GM19468 (cell line): ENCODE measurements at regions not wholly inside any gene's neighbourhood (a gene's known extent, or its start where the extent isn't known, plus 50 kb on each side); places are given as distances from the start of the nearest gene placed in this dataset.

Experiments
- ATAC-seq: cut with Tn5 transposase; IDR thresholded peaks from one replicate; pipeline ENCODE4 v1.9.1; 2021; ENCODE audit warnings: mild to moderate bottlenecking, moderate library complexity, moderate number of reproducible peaks; ENCODE audit not compliant: unreplicated experiment; ENCODE audit errors: extremely low read depth

DNA sequence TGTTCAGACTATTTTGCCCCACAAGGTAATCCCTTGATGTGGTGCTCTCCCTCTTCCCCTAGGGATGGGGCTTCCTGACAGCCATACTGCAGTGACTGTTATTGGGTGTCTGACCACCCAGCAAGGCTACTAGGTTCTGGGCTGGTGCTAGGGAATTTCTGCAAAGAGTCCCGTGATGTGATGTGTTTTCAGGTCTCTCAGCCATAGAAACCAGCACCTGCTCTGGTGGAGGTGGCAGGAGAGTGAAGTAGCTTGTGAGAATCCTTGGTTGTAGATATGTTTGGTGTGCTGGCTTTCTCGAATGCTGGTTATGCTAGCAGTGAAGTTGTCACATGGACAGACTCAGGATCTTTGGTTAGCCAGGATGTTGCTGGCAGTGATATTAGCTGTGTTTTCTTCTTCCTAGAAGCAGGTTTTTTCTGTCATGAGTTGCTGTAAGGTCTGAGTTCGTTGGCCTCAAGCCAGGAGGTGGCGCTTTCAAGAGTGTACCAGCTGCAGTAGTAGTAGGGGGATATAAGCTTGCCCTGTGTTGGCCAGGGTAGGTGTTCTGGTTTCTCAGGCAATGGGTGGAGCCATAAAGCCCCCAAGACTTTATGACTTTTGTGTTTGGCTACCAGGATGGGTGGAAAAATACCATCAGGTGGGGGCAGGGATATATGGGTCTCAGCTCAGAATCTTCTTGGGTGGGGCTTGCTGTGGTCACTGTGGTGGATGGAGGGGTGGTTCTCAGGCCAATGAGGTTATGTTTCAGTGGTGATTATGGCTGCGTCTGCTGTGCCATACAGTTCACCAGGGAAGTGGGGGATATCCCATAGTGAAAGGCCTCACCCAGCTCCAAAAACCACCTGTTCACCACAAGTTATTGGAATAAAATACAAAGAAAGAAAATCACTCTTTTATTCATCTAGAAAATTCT lies 1112.3 kb downstream of the KCNT2 start:
- no peak for ATAC-seq

DNA sequence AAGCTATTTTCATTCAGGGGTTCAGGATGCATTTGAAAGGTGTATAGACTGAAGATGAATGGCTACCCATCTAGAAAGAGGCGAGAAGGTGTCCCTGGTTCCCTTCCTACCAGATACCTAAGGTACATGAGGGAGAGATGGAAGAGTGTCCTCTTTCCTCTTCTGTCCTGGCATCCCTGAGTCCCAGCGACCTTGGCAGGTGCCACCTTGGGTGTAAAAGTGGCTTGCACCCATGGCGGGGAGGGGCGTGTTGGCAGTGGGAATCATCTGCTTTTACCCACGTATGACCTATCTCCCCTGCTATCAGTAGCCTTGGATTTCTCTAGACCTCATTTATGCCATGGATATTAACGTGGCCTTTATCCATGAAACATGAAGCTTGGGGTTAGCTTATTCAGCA lies 1126.1 kb downstream of the KCNT2 start:
- no peak for ATAC-seq

DNA sequence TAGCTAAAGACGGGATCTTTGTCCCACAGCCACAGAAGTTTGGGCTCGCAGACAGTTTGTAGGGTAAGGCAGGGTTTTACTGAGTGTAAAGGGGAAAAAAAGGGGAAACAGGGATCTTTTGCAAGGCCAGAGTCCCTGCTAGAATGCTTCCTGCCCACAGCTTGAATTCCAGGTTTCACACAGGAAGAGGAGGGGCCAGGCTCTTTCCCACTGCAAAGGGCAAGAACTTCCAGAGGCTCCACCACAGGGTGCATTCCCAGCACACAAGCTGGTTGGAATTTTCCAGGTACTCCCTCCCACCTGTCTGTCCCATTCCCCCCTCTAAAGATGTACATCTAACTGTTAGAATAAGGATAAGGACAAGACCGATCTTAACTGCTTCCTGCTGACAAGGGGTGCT lies 1126.9 kb downstream of the KCNT2 start:
- ATAC-seq = no peak

DNA sequence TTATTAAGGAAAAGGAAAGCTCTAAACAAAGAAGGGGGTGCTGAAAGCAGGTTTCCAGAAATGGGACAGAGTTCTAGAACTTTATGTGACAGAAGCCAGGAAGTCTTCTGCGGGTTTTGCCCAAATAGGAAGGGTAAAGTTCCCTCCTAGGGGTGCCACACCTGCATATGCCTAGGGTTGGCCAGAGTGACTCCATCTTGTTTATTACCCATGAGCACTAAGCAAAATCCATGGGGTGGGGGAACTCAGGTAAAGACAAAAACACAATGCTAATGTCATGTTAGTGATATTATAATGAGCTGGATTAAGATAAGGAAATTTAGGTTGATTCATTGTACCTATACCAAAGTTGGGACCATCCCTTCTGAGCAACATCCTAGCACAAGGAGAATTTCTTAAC lies 1132.7 kb downstream of the KCNT2 start:
- ATAC-seq = no peak

DNA sequence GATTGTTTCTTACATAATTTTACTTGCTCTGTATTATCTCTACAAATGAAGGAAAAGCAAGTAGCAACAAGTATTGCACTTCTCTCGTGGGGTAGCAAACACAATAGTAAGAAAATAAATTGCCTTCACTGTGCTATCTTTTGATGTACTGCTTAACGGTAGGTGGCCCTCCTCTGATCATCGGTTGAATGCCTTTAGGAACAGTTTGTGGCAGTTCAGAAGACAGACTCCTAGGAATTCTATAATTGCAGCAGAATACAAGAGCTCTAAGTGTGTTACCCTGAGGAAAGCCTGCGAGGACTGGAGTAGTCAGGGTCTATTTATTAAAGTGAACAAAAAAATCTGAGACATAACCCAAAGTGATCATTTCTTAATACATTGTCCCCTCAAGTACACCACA lies 1135.9 kb downstream of the KCNT2 start:
- no peak for ATAC-seq

DNA sequence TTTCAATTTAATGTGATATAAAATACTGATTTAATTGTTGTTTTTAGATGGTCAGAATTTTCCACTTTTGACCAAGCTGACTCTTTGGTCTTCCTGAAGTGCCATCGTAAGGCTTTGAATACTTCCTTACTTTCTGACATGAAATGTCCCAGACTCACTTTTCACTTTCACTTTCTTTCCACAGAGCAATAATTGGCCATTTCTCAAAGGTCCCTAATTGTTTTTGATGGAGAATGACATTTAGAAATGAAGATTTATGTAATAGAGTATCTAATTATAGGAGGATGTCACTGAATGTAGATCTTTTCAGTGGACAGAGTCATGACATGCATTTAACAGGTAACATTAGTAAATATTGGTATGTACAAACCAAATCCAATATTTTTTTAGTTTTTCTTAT lies 1141.6 kb downstream of the KCNT2 start:
- ATAC-seq = no peak

DNA sequence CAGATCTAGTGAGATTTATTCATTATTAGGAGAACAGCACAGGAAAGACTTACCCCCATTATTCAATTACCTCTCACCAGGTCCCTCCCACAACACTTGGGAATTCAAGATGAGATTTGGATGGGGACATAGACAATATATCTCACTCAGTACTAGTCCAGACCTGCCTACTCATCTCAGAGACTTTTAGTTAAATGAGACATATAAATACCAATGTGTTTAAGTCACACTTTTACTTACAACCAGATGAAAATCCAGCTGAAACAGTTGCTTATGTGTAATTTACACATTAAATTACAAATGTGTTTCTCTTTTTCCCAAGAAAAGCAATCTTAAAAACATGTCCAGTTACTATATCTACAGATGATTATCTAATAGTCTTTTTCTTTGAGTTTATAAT lies 1145.6 kb downstream of the KCNT2 start:
- ATAC-seq = no peak

DNA sequence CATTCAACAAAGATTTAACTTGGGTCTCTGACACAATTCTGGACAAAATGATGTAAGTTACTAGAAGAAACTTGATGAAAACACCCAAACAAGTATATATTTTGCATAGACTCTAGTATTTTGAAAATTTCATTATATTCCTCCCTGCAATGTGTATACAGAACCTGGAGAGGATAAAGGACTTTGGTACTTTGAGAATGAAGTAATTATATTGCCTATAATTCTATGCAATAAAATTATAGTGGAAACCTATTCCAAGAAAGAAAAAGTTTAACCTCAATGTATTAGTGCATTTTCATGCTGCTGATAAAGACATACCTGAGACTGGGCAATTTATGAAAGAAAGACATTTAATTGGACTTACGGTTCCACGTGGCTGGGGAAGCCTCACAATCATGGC lies 1146.1 kb downstream of the KCNT2 start:
- ATAC-seq = no peak

DNA sequence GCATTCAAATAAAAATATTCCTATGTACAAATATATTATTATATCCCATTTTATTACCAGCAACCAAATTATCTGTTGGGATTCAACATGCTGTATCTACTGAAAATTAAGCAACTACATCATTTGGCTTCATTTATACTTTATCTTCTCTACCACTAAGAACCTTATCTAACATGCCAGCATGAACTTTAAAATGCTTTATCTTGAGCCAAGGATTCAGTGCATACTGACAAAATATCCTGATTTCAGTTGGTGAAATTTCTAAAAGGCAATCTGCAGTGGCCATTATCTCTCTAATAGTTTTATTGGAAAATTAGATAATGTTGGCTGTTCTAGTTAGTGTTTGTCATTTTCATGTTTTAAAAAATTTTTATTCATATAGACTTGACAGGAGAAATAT lies 1149.9 kb downstream of the KCNT2 start:
- no peak for ATAC-seq

DNA sequence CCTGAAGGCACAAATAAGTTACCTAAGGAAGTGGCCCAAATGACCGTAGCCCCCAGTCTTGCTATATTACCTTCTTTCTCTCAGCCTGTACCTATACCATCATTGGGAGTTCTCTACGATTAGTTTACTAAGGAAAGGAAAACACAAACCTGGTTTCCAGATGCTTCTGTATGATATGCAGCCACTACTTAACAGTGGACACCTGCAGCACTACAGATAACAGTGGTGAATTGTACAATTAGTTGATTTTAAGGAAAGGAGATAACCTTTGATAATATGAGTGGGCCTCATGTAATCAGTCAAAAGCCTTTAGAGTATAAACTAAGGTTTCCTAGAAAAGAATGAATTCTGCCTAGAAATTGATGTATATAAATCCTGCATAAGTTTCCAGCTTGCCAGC lies 1157.4 kb downstream of the KCNT2 start:
- no peak for ATAC-seq

DNA sequence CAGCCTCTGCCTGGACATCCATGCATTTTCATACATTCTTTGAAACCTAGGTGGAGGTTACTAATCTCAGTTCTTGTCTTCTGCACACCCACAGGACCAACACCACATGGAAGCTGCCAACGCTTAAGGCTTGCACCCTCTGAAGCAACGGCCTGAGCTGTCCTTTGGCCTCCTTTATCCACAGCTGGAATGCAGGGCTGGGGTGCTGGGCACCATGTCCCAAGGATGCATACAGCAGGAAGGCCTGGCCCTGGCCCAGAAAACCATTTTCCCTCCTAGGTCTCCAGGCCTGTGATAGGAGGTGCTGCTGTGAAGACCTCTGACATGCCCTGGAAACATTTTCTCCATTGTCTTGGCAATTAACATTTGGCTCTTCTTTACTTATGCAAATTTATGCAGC lies 1168.6 kb downstream of the KCNT2 start:
- no peak for ATAC-seq

DNA sequence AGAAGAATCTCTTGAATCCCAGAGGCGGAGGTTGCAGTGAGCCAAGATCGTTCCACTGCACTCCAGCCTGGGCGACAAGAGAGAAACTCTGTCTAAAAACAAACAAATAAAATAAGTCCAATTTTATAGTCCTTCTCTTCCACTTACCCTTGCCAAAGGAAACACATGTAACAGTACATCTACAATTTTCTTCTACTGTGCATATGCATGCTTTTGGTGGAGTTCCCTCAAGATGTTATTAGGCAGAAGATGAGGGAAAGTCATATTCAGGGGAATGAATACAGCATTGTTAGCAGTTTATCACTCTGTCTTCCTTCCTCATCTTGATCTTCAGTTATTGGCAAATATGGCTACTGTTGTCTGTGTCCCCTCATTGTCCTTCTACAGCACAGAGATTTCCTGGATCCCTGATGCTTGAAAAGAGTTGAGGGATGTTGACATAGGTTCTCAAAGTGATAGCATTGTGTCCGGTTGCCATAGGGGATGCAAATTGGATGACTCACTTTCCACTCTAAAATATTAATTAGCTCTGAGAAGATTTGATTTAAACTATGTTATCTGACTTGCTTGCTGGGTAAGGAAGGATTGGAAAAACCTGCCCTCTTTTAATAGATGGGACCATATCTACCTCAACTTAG lies 1173.6 kb downstream of the KCNT2 start:
- no peak for ATAC-seq

DNA sequence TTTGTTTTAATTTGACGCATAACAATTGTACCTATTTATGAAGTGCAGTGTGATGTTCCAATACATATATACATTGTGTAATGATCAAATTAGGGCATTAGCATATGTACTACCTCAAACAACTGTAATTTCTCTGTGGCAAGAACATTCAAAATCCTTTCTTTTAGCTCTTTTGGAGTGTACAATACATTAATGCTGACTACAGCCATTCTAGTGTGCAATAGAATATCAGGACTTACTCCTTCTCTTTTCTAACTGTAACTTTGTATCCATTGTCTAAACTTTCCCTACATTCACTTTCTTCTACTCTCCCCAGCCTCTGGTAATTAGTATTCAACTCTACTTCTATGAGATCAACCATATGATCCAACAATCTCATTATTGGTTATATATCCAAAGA lies 1177.4 kb downstream of the KCNT2 start:
- ATAC-seq = no peak

DNA sequence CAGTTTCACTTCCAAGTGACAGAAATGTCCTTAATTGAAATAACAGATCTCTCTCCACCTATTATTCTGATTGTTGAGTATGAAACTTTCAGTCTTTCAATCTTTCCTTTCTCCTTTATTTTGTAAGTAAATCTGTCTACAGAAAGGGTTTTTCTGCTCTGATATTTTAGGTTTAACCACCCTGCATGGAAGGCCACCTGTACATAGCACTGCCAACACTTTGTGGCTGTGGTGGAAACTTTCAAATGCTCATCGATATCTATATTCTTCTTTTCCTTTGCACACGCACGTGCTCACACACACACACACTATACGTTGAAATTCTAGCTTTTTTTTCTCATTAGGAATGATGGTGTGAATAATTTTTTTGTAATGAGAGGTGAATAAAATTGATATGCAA lies 1179.3 kb downstream of the KCNT2 start:
- ATAC-seq = no peak

DNA sequence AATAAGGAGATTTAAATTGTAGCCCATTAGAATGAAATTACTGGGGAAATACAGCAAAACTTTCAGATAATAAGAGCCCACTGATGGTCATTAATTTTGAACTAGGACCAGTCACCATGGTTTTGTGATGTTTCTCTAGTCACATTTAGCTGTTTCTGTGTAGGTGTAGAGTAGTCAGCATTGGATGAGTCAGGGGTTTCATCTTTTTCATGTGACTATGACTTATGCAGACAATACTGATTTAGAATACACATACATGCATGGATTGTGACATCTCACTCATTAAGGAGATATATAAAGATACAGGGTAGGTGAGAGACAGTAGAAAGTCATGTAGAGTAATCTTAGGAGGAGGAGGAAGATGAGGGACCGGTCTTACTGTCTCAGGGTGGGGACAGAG lies 1192.7 kb downstream of the KCNT2 start:
- no peak for ATAC-seq

DNA sequence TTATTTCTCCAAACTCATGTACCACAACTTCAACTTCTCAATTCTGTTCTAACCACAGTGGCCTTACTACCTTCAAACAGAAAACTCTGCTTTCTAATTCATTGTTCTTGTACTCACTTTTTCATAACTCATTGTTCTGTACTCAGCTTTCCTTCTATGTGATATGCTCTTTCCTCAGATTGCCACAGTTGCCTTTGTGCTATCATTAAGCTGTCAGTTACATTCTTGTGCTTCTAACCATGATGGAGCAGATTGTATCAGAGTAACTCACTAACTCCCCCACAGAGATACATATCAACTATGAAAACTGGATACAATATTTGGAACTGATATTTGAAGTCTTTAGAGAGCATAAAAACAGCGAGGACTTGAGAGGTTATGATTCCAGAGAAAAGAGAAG lies 1213.7 kb downstream of the KCNT2 start:
- ATAC-seq = no peak

DNA sequence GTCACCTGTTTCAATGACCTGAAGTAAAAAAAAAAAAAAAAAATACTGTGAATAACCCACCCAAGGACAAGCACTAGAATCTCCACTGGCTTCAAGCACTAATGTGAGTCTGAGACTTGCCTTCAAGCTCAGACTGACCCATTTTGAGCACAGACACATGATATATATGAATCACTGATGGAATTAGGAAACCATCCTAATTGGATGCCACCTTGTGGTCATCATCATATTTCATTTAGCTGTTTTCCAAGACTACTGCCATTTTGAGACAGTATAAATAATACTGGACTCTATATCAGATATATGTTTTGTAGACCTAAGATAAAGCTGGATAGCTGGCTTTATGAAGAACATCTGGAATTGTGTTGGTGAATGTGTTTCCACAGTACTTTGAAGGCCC lies 1232.0 kb downstream of the KCNT2 start:
- ATAC-seq = no peak

DNA sequence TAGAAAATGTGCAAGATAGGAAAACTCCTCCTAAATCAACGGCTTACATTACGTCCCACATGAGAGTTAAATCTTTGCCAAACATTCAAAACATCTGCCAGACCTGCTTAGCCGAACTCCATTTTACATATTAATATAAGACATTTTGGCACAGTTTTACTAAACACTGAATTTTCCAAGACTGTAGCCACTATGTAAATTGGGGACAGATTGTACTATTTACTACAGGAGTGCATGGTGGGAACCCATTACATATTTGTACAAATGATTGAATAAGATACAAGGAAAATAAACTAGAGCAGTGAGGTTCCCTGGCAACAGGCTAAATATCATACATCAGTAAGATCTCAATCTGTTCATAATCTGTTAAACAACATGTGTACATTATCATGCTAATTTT lies 1234.4 kb downstream of the KCNT2 start:
- ATAC-seq = no peak

DNA sequence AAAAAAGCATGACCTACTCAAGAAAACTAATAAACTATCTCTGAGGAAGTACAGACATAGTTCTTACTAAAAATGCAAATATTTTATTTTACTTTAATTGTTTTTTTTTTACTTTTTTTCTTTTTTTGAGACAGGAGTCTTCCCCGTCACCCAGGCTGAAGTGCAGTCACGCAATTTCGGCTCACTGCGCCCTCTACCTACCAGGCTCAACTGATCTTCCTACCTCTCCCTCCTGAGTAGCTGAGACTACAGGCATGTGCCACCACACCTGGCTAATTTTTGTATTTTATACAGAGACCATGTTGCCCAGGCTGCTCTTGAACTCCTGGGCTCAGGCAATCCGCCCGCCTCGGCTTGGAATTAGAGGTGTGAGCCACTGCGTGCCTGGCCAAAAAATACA lies 1263.1 kb downstream of the KCNT2 start:
- no peak for ATAC-seq

DNA sequence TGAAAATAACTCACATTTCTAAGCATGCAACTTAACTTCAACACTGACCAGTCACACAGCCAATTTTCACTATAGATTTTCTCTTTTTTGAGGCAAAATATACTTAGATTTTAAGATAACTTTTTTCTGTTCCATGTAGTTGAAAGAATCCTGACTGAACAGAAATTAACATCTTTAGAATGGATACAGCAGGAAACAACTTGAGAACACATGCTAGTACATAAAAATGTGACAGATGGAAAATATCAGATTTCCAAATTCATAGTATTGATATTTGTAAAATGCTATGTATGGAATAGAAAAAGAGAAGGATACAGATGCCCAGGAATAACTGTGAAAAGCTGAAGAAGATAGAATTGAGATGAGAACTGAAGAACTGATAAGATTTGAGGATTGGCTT lies 1270.6 kb downstream of the KCNT2 start:
- no peak for ATAC-seq

DNA sequence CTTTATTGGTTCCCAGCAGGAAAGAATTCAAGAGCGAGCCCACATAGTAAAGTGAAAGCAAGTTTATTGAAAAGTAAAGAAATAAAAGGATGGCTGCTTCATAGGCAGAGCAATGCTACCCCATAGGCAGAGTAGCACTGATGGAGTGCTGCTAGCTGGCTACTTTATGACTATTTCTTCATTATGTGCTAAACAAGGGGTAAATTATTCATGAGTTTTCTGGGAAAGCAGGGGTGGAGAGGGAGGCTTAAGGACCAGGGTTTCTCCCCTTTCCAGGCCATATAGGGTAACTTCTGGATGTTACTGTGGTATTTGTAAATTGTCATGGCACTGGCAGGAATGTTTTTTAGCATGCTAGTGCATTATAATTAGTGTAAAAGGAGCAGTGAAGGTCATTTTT lies 1271.4 kb downstream of the KCNT2 start:
- no peak for ATAC-seq

DNA sequence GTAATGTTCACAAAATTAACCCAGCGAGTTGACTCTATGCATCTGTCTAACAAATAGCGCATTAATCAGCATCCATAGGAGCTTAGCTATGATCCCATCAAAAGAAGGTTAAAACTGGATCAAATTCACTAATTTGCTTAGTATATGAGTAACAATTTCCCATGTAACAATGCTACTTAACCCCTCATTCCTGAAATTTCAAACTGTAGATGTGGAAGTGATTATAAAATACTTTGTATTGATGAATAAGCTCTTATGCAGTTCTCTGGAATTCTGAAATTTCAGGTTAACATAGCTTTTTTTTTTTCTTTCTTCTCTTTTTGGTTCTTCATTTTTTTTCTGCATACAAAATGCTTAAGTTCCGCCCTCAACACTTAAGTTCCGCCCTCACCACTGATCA lies 1272.7 kb downstream of the KCNT2 start:
- no peak for ATAC-seq
